ENCODE measurements at regions not wholly inside any gene's neighbourhood (a gene's known extent, or its start where the extent isn't known, plus 50 kb on each side); places are given as distances from the start of the nearest gene placed in this dataset.

DNA sequence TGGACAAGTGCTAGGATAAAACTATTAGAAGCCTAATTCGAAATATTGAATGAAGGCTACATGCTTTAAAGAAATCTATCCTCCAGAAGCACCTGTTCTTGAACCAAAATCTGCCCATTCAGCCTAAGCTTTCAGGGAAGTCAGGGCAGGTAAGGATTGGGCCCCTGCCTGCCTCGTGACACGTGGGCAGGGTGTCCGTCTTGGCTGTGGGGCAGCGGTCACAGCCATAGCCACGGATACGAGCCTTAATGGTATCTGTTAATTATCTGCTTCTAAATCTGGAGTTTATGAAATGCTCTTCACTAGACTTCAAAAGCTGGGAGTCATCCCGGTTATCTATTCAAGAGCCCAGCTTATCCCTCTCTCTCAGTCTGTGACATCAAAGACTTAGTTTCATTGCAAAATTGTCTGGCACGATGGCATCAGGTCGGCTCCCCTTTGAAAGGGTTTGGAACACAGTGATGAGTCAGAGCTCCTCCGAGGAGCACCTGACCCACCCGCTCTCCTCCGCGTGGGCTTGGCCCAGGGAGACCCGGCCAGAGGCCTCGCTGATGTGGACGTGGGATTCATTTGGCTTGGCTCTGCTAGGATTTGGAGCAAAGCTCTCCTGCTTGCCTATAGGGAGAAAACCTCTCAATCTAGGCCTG is 135.9 kb downstream of the MACROH2A1 start (continued):
- TF ChIP-seq, protein P1, sequence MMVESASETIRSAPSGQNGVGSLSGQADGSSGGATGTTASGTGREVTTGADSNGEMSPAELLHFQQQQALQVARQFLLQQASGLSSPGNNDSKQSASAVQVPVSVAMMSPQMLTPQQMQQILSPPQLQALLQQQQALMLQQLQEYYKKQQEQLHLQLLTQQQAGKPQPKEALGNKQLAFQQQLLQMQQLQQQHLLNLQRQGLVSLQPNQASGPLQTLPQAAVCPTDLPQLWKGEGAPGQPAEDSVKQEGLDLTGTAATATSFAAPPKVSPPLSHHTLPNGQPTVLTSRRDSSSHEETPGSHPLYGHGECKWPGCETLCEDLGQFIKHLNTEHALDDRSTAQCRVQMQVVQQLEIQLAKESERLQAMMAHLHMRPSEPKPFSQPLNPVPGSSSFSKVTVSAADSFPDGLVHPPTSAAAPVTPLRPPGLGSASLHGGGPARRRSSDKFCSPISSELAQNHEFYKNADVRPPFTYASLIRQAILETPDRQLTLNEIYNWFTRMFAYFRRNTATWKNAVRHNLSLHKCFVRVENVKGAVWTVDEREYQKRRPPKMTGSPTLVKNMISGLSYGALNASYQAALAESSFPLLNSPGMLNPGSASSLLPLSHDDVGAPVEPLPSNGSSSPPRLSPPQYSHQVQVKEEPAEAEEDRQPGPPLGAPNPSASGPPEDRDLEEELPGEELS (CRISPR knock-in tag; IDR thresholded peaks at IDR 0.05), result peak; percentile 53; the same call in 1 of the 2 replicates
- TF ChIP-seq, protein P2, sequence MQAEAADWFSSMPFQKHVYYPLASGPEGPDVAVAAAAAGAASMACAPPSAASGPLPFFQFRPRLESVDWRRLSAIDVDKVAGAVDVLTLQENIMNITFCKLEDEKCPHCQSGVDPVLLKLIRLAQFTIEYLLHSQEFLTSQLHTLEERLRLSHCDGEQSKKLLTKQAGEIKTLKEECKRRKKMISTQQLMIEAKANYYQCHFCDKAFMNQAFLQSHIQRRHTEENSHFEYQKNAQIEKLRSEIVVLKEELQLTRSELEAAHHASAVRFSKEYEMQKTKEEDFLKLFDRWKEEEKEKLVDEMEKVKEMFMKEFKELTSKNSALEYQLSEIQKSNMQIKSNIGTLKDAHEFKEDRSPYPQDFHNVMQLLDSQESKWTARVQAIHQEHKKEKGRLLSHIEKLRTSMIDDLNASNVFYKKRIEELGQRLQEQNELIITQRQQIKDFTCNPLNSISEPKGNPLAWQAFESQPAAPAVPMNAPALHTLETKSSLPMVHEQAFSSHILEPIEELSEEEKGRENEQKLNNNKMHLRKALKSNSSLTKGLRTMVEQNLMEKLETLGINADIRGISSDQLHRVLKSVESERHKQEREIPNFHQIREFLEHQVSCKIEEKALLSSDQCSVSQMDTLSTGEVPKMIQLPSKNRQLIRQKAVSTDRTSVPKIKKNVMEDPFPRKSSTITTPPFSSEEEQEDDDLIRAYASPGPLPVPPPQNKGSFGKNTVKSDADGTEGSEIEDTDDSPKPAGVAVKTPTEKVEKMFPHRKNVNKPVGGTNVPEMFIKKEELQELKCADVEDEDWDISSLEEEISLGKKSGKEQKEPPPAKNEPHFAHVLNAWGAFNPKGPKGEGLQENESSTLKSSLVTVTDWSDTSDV (CRISPR knock-in tag; IDR thresholded peaks at IDR 0.05), result no peak
- TF ChIP-seq, protein P3, sequence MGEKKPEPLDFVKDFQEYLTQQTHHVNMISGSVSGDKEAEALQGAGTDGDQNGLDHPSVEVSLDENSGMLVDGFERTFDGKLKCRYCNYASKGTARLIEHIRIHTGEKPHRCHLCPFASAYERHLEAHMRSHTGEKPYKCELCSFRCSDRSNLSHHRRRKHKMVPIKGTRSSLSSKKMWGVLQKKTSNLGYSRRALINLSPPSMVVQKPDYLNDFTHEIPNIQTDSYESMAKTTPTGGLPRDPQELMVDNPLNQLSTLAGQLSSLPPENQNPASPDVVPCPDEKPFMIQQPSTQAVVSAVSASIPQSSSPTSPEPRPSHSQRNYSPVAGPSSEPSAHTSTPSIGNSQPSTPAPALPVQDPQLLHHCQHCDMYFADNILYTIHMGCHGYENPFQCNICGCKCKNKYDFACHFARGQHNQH (CRISPR knock-in tag; IDR thresholded peaks at IDR 0.05), result peak; percentile 45; the same call in 1 of the 2 replicates
- TF ChIP-seq, protein P4, sequence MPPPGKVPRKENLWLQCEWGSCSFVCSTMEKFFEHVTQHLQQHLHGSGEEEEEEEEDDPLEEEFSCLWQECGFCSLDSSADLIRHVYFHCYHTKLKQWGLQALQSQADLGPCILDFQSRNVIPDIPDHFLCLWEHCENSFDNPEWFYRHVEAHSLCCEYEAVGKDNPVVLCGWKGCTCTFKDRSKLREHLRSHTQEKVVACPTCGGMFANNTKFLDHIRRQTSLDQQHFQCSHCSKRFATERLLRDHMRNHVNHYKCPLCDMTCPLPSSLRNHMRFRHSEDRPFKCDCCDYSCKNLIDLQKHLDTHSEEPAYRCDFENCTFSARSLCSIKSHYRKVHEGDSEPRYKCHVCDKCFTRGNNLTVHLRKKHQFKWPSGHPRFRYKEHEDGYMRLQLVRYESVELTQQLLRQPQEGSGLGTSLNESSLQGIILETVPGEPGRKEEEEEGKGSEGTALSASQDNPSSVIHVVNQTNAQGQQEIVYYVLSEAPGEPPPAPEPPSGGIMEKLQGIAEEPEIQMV (CRISPR knock-in tag; IDR thresholded peaks at IDR 0.05; ENCODE audit: low read depth), result no peak
- TF ChIP-seq SNRNP70 (IDR thresholded peaks at IDR 0.05; ENCODE audit: low read depth, low read length), result no peak
- 0 out of 2 replicates have a peak, but pooled peaks have one; percentile 28 for TF ChIP-seq ZNF761 (CRISPR knock-in tag; conservative IDR thresholded peaks at IDR 0.05)
- TF ChIP-seq ZNF550 (CRISPR knock-in tag; IDR thresholded peaks at IDR 0.05; ENCODE audit: borderline replicate concordance), result no peak
- TF ChIP-seq, protein P5, sequence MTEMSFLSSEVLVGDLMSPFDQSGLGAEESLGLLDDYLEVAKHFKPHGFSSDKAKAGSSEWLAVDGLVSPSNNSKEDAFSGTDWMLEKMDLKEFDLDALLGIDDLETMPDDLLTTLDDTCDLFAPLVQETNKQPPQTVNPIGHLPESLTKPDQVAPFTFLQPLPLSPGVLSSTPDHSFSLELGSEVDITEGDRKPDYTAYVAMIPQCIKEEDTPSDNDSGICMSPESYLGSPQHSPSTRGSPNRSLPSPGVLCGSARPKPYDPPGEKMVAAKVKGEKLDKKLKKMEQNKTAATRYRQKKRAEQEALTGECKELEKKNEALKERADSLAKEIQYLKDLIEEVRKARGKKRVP (CRISPR knock-in tag; IDR thresholded peaks at IDR 0.05), result peak; percentile 77 to 99
- no peak for TF ChIP-seq ZNF20 (CRISPR knock-in tag; IDR thresholded peaks at IDR 0.05)
- TF ChIP-seq, protein P6, sequence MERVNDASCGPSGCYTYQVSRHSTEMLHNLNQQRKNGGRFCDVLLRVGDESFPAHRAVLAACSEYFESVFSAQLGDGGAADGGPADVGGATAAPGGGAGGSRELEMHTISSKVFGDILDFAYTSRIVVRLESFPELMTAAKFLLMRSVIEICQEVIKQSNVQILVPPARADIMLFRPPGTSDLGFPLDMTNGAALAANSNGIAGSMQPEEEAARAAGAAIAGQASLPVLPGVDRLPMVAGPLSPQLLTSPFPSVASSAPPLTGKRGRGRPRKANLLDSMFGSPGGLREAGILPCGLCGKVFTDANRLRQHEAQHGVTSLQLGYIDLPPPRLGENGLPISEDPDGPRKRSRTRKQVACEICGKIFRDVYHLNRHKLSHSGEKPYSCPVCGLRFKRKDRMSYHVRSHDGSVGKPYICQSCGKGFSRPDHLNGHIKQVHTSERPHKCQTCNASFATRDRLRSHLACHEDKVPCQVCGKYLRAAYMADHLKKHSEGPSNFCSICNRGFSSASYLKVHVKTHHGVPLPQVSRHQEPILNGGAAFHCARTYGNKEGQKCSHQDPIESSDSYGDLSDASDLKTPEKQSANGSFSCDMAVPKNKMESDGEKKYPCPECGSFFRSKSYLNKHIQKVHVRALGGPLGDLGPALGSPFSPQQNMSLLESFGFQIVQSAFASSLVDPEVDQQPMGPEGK (CRISPR knock-in tag; IDR thresholded peaks at IDR 0.05), result peak; percentile 68
- TF ChIP-seq, protein P7, sequence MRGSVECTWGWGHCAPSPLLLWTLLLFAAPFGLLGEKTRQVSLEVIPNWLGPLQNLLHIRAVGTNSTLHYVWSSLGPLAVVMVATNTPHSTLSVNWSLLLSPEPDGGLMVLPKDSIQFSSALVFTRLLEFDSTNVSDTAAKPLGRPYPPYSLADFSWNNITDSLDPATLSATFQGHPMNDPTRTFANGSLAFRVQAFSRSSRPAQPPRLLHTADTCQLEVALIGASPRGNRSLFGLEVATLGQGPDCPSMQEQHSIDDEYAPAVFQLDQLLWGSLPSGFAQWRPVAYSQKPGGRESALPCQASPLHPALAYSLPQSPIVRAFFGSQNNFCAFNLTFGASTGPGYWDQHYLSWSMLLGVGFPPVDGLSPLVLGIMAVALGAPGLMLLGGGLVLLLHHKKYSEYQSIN (CRISPR knock-in tag; IDR thresholded peaks at IDR 0.05; ENCODE audit: borderline replicate concordance), result no peak
- no peak for TF ChIP-seq ZNF143 (CRISPR knock-in tag; IDR thresholded peaks at IDR 0.05)
- no peak; the same call in 1 of the 2 replicates for TF ChIP-seq ZNF788 (CRISPR knock-in tag; IDR thresholded peaks at IDR 0.05; ENCODE audit: borderline replicate concordance)
- no peak for TF ChIP-seq HNRNPH1 (optimal IDR thresholded peaks at IDR 0.05; ENCODE audit: low read depth, low read length)
- TF ChIP-seq ZNF274 (CRISPR knock-in tag; IDR thresholded peaks at IDR 0.05), result no peak
- peak; percentile 72; the same call in 1 of the 2 replicates for TF ChIP-seq HIVEP1 (CRISPR knock-in tag; IDR thresholded peaks at IDR 0.05)

All from HepG2 (cell line).